NT2/D1 (cell line): ENCODE measurements at regions not wholly inside any gene's neighbourhood (a gene's known extent, or its start where the extent isn't known, plus 50 kb on each side); places are given as distances from the start of the nearest gene placed in this dataset.

ENCODE experiments used
- SUZ12 ChIP-seq: IDR thresholded peaks from 2 replicates; pipeline ENCODE4 v1.6.1; 2011; ENCODE audit not compliant: insufficient read length, insufficient read depth; ENCODE audit errors: extremely low read depth
- YY1 ChIP-seq: IDR thresholded peaks from 2 replicates; pipeline ENCODE4 v1.6.1; 2011; ENCODE audit not compliant: insufficient read length, insufficient read depth
- ZNF274 ChIP-seq: IDR thresholded peaks from 2 replicates; pipeline ENCODE4 v1.6.1; 2011; ENCODE audit warnings: mild to moderate bottlenecking, low read depth, low read length

DNA sequence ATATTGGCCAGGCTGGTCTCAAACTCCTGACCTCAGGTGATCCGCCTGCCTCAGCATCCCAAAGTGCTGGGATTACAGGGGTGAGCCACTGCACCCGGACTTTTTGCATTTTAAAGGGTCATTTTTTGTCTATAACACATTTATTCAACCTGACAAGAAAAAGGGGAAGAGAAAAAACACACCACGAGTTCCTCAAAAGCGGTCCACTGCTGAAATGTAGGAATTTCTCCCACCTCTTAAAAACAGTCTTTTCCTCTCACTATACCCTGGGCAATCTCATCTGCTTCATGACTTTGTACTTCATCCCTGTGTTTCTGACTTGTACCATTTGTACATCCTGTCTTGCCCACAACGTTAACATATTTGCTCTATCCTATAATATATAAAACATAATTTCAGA is 413.3 kb upstream of the PTBP2 start:
- TF ChIP-seq YY1 (no peak), ZNF274 (no peak), SUZ12 (no peak)
